Embryonic facial prominence (tissue), 1 donor: ENCODE measurements at regions not wholly inside any gene's neighbourhood (a gene's known extent, or its start where the extent isn't known, plus 50 kb on each side); places are given as distances from the start of the nearest gene placed in this dataset.

Experiments used
- DNase-seq: peaks from one replicate; pipeline ENCODE4 v3.0.0-alpha.2; 2016; ENCODE audit errors: extremely low spot score

DNA sequence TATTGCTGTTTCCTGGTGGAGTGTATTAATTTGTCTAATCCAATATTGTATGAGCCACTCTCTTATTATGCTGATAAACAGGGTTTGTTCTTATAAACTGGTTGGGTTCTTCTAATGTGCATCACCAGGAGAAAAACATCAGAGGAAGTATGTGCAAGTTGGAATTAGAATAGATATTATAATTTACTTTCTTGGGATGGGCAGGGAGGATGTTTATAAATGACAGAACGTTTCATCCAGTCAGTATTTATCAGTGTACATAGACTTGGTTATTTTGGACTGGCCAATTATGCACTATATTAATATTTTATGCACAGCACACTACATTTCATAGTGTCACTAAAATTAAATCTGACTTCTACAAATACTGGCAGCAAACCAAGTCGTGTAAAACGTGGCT is 495.8 kb downstream of the PSAT1 start:
- DNase-seq = no peak

DNA sequence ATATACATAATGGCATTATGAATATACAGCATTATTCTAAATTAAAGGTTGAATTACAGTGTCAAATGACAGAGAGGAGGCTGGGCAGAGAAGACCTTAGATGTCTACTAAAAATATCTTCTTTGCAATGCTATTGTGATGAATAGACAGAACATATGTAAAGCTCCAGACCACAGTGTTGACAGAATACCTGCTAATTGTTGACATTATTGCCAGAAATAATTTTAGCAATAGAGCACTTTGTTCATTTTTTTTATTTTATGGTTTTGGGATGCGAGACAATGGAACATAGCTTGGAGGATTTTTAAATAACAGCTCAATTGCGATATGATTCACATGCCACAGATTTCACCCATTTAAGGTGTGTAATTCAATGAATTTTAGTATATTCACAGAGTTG is 508.8 kb downstream of the PSAT1 start:
- DNase-seq = no peak

DNA sequence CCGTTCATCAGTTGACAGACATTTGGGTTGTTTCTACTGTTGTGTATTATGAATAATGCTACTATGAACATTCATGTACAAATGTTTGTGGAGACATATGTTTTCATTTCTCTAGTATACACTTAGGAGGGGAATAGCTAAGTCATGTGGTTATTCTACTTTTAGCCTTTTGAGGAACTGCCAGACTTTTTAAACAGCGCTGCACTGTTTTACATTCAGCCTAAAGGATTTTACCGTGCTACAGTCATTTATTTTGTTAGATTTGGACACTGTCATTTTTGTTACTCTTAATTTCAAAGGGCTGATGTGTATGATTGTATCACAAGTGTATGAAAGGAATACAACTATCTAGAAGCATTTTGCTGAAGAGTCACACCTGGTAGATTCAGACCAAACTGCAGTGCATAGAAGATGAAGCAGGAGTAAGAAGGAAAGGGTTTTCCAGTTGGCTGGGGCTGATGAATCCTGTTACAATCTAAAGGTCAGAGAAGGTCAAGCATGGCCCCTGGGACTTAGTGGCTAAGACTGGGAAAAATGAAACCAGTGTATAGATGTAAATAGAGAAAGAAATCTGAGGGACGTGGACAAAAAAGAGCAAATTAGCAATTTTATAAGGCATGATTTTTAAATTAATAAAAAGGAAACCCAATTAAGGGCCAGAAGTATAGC is 509.7 kb downstream of the PSAT1 start:
- no peak for DNase-seq

DNA sequence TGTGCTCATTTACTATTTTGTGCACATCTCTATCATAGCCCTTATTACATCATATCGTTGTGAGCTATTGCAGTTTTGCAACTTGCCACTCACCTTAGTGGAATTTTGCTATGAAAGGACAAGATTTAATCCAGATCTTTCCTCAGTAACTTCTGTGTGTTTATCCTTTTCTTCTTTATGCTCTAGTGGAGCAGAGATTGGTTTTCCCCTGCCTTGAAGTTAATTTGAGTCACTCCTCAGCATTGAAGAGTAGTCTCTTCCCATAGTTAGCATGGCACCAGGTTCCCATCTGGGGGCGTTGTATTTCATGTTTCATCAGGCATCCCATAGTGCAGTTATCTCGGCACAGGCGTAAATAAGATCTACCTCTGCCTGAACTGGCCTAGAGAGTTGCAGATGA is 510.4 kb downstream of the PSAT1 start:
- no peak for DNase-seq

DNA sequence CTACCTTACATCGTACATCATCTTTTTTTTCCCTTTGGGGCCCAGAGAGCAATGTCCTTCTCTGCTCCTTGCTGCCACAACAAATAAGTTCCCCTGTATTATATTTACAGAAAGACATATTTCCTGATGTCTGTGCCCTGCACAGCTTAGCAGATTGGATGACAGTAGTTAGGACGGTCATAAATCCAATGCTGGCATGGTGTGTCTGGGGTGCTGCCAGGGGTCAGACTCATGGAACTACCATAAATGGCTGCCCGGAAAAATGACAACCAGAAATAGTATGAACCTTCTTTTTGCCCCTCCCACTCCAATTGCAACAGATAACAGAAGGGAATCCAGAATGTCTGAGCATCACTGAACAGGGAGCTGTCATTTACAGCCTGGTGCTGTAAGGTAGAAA is 511.1 kb downstream of the PSAT1 start:
- no peak for DNase-seq

DNA sequence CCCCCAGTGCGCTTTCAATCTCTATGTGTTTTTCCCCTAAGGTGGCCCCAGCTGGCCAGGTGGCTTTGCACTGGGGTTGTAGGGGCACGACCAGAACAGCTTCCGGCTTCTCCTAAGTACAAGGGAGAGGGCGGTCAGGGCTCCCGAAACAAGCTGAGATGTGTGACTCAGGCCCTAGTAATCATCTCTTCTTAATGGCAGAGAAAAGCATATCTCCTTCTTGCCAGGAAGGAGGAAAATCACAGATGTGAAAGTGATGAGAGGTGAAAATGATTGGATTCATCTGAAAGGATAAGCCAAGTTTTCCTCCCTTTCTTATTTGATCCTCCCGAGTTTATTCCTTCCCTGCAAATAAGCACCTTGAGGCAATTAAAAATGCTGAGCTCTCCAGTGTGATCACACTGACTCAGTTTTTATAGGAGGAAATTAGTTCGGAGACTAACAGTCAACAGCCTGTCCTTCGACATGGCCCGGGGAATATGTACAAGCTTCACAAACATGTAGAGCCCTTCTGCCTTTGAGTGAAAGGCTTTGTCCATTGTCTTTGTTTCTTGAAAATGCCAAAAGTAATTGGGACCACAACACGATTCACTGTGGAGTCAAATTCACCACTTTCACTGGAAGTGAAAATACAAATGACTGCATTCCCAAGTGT is 514.8 kb downstream of the PSAT1 start:
- DNase-seq = no peak

DNA sequence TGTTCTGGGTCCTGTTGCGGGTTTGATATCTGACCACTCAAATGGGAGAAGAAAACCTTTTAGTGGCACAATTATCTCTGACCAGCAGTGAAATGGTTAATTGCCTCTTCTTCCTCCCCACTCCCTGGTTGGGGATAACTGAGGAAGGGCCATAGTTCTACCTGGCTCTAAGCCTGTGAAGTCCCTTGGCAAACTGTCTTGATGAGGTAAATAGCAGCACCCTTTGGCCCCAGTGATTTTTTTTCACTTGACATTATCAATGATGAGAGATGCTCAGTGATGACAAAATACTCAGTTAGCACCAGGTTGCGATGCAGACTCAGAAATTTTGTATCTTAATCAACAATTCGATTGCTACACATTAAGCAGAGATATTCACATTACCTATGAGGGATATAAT is 515.7 kb downstream of the PSAT1 start:
- no peak for DNase-seq

DNA sequence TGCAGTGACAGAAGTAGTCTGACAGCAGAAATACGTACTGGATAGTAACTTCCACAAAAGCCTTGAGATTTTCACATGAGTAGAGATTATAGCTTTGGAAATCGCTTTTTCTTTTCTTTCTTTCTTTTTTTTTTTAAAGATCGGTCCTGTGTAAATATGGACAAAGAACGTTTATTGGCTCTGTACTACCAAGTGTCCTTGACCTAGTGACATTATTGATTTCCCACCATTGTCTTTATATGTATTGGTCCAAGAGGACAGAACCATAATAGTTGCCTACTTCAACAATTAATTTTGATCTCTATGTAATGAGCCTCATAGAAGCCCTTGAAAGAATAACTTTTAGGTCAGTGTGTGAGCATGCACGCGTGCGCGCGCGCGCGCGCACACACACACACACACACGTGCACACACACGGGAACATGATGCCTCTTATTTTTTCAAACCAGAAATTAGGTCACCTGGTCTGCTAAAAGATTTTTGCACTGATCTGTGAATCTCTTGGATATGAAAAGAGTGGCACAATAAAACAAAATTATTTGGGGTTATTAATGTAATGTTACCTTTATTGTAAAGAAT is 516.8 kb downstream of the PSAT1 start:
- DNase-seq = no peak

DNA sequence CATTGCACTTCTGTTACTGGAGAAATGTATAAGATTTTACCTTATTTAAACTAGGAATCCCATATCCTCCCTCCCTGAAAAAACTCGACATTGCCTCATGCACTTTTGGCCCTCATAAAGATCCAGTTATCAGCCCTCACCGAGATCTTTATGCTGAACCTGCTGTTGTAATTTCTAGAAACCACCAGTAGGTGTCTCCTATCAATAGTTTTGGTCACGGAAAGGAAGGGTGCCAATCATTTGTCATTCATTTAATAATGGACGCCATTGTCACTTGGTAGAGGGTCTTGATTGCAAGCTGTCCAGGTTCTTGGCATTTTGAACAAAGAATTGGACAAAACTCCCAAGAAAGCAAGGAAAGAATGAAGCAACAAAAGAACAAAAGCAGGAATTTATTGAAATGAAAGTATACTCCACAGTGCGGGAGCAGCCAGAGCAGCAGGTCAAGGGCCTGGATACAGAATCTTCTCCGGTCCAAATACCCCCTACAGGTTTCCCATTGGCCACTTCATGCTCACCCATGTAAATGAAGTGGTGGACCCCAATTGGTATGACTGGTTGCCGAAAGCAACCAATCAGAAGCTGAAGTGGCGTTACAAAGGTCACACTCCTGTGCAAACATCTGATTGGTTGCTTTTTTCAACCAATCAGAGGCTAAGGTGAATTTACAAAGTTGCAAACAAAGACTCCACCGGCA is 524.3 kb downstream of the PSAT1 start:
- no peak for DNase-seq

DNA sequence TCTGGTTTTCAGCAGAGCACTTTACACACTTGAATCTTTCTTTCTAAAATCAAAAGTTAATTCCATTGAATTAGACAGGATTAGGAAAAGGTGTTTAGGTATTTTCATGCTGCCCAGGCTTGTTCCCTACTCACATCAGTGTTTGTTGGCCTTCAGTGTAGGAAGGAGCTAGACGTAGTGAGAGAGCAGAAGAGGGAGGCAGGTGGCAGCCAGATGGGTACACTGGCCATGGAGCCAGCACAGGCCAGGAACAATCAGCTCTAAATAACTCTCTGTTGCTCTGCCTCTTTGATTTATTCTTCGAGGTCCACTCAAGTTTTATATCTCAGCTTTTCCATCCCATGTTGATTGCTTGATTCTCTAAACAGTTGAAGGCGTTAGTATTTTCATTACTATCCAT is 529.6 kb downstream of the PSAT1 start:
- DNase-seq = no peak

DNA sequence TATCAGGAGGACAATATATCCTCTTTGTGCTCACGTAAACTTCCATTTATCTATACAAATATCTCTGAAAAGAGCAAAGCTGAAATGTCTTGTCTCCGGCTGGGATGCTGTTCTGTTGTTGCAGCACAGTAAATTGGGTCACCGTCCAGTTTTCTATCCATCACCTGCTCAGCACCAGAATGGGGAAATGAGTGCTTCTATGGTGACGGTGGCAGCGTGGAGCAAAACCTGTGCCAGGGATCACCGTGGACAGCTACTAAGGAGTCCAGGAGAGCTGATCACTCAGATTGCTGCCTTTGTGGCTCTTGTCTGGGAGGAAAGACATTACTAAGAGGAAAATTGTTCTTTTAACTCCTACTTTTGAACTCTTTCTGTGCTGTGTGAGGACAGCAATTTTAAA is 531.6 kb downstream of the PSAT1 start:
- no peak for DNase-seq

DNA sequence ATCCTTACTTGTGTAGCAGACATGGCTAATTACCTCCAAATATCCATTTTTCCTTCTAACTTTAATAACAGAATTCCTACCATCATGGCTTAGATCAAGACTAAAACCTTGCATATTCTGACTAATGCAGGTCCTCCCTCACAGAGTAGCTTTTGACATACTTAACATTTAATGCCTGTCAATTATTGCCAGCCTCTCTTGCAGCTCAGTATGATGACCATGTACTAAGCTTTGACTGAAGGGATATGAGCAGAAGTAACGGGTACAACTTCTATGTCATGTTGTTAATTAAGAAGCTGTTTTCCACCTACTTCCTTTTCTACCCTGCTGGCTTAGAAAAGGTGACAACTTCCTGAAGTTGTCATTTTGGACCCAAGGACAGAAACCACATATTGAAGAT is 533.4 kb downstream of the PSAT1 start:
- no peak for DNase-seq

DNA sequence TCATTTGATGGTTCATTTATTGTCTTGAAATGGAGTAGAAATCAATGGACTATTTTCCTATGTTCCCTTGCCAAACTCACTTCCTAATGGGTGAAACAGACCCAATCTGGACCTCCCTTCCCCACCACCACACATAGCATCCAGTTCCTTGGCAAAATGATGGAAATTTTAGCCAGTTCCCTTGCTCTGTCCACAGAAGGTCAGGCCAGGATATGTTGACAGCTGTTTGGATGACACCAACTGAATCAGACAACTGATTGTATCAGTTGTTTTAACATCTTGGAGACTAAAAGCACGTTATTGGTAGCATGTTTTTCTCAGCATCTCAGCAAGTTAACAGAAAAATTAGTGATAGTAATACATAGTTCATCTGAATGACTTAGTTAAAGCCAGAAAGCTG is 534.8 kb downstream of the PSAT1 start:
- no peak for DNase-seq

DNA sequence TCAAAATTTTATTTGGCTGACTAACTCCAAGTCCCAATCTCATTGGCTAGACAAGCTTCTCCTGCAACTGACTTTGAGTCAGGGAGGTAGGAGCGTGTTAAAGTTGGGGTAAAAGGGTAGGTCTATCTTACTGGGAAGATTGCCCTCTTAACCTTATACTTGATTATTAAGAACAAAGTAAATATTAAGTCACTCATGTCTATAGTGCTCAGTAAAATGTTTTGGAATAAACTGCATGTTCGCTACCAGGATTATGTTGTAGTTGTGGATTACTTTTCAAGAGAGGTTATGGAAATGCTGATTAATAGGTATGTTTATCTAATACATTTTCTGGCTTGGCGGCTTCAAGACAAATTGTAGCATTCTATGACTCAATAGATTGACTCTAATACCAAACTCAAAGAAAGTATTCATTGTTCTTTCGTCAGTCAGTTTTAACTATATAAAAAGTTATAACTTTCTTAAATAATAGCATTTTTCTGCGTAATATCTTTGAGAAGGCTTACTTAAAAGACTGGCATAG is 539.1 kb downstream of the PSAT1 start:
- no peak for DNase-seq

DNA sequence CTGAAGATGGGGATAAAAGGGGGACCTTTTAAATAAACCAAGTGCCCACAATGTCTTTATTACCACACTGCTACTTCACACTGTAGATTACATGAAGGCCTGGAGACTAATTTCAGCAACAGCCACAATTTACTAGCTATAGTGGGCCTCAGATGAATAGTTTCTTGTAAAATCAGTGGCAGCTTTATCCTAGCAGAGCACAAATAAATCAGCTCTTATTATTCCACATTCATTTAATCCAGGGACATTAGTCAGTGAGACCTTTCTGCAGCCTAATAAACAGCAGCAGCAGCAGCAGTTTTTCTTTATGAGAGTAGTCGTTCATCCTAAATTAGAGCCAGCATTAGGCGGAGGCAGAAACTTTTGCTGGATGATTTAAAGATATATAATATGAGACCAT is 542.3 kb downstream of the PSAT1 start:
- DNase-seq = no peak

DNA sequence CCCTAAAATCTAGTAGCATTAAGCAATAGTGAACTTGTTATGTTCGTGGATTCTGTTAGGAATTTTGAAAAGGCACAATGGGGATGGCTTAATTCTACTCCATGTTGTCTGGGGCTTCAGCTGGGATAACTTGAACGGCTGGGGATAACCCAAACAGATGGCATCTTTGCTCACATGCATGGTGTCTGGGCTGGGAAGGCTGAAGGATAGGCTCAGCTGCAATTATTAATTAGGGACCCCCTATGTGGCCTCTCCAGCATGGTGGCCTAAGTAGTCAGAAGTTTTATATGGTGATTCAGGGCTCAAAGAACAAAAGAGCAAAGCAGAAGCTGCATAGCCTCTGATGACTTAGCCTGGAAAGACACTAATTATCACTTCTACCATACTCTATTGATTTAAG is 551.1 kb downstream of the PSAT1 start:
- DNase-seq = no peak

DNA sequence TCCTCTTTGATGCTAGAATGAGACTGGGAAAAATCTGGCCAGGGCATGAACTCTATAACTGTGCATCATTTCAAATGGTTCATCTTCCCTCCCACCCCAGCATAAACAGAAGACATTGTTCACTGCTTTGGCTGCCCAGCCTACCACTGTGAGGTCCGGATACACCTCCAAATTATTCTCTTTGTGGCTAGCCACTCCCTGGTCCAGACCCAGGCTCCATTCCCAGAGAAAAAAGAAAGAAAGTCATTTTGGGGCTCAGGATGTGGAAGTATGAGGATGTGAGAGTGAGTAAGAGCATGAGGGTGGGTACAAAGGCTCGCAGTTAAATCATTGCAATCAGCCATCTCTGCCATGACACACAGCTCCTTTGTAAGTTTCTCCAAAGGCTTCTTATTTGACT is 559.2 kb downstream of the PSAT1 start:
- no peak for DNase-seq

DNA sequence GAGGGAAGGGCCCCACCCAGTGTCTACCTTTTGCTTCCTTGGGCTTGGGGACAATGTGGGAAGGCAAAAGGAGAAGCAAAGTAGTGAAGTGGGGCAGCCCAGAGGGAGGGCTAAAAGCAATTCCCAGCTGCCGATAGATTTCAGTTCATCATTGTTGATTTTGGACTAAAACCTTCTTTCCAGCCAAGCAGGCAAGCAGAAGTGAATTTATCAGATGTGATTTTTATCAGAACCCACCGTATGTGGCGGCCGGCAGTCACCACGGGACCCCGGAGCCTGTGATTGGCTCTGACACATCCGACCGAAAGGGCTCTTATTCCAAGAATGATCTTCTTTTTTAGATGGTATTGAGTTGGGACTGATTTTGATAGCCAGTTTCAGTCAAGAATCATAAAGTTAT is 559.9 kb downstream of the PSAT1 start:
- DNase-seq = no peak

DNA sequence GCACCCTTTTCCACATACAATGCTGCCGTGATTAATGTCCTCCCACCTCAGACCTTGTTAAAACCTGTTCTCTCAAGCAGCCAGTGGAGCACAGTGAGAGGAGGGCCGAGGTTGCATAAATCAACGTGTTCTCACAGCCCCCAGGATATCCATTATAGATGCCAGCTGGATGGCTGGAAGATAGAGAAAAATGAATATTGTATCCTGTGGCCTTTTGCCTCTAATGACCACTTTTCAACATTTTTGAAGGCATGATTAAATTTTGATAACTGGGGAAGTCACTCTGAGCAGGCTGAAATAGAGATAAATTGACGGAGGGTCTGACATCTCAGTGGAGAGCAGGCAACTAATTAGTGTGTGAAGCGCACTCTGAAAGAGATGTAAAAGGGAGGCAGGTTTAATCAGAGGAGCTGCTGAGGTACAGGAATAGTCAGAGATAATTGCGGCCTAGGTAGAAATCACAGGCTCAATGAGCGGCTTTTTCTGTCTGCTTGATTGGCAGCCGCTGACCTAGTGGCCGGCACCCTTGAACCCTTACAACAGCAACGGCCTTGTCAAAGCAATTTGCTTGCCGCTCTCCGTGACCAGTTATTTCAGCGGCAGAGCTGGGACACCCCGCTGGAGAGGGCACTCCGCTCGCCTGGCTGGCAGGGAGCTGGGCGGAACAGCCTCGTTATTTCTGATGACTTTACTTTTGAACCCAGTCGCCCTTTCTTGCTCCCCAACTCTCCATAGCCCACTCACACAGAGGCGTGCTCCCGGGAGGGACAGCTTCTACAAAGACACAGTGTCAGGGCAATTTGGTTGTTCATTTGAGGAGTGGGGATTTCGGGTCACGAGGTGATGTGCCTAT is 560.7 kb downstream of the PSAT1 start:
- no peak for DNase-seq

DNA sequence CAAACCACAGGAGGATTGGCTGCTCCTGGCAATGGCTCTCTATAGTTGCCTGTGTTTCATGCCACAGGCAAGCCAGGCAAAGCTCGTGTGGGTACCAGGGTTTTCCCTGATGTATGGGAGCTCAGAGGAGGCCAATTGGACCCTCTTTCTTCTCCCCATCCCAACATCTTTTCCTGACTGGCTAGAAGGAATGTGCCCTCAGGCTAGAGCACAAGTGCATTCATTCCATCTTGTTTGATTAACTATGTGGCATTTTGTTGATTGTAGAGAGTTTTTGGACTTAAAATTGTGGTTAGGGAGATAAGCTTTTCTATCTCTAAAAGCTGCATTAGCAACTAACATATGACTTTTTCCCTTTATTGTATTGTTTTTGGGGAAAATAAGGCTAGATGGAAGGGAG is 561.3 kb downstream of the PSAT1 start:
- DNase-seq = no peak

DNA sequence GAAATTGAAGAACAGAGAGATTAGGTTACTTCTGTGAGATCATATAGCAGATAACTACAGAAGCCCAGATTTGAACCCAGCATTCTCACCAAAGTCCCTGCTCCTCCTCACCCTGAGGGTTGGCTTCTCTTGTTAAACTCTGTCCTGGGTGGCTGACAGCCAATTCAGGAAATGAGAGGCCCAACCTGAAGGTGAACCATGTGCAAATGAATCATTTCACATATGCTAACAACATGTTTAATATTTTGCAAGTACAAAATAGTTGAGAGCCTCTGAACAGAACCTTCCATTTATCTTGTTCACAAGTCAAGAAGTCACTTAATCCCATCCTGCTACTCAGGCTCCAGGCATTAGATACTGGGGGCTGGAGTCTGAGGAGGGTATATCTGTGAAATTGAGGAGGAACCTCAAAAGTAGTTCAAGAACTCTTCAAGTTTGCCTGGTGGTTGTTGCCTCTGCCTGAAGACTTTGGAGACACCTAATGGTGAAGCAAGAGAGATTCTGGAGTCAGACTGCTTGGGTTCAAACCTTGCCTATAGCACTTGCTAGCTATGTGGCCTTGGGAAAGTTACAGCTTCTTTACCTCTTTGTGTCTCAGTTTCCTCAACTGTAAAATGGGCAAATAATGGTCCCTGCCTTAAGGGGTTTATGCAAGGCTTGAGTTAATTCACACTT is 564.0 kb downstream of the PSAT1 start:
- no peak for DNase-seq
